Activated effector memory CD4-positive, alpha-beta T cell treated with anti-CD3 and anti-CD28 coated beads, Interleukin-2, amount 50 U/mL, for 16 hours (primary cell): ENCODE measurements at regions not wholly inside any gene's neighbourhood (a gene's known extent, or its start where the extent isn't known, plus 50 kb on each side); places are given as distances from the start of the nearest gene placed in this dataset.

Source experiments
- DNase-seq: peaks from one replicate; pipeline ENCODE4 v3.0.0-alpha.2; 2020

DNA sequence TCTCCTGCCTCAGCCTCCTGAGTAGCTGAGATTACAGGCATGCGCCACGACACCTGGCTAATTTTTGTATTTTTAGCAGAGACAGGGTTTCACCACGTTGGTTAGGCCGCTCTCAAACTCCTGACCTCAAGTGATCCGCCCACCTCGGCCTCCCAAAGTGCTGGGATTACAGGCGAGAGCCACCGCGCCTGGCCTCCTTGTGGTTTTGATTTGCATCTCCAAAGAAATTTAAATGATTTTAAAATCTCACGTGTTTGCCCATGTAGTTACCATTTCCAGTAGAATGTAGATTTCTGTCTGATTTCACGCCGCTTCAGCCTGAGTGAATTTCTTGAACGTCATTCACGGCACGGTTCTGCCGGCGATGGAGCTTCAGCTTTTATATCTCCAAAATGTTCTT is 55.8 kb downstream of the IGF2 start:
- DNase-seq = no peak

DNA sequence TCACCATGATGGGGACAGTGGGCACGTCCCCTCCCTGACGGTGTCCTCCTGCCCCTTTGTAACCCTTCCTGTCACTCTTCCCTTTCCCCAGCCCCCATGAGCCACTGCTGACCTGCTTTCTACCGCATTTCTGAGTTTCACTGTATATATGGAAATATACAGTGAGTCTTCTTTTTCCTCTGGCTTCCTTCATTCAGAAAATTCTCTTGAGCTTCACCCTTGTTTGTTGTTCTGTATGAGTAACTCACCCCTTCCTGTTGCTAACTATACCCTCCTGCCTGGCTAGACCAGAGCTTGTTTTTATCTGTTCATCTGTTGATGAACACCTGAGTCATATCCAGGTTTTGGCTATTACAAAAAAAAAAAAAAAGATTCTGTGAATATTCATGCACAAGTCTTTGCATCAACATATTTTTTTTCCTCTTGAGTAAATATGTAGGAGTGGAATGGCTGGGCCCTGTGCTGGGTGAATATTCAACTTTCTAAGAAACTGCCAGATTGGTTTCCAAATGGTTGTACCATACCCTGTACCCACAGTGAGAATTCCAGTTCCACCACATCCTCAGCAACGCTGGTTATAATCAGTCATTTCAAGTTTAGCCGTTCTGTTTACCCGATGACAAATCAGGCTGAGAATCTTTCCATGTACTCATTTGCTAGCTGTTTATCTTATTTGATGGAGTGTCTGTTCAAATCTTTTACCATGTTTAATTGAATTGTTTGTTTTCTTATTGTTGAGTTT is 62.0 kb downstream of the IGF2 start:
- peak; percentile 74 for DNase-seq

DNA sequence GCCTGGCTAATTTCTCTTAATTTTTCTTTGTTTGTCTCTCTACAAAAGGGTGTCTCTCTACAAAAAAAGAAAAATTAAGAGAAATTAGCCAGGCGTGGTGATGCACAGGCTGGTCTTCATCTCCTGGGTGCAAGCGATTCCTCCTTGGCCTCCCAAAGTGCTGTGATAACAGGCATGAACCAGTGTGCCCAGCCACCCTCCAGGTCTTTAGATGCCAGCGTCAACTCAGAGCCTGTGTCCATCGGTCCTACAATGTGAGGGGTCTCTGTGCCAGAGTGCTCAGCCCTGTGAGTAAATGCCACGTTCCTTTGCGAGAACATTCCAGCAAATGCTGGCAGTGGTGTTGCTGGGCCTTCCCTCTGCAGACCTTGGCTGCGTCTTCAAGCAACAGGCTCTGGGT is 62.7 kb downstream of the IGF2 start:
- peak; percentile 28 for DNase-seq

DNA sequence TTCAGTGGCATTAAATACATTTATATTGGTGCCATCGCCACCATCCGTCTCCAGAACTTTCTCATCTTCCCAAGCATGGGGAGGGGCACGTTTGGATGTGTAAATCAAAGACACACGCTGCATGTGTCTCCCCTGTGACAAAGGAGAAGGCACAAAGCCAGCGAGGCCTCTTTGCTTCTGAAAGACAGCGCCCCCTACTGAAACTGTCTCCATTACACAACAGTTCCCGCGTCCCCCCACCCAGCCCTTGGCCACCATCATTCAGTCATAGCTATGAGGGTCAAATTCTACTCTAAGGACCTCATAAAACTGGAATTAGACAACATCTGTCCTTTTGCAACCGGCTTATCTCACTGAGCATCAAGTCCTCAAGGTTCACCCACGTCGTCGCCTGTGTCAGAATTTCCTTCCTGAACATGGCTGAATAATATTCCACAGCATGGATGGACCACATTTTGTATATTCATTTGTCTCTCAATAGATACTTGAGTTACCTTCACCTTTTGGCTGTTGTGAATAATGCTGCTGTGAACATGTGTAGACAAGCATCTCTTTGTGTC is 64.8 kb downstream of the IGF2 start:
- DNase-seq = no peak

DNA sequence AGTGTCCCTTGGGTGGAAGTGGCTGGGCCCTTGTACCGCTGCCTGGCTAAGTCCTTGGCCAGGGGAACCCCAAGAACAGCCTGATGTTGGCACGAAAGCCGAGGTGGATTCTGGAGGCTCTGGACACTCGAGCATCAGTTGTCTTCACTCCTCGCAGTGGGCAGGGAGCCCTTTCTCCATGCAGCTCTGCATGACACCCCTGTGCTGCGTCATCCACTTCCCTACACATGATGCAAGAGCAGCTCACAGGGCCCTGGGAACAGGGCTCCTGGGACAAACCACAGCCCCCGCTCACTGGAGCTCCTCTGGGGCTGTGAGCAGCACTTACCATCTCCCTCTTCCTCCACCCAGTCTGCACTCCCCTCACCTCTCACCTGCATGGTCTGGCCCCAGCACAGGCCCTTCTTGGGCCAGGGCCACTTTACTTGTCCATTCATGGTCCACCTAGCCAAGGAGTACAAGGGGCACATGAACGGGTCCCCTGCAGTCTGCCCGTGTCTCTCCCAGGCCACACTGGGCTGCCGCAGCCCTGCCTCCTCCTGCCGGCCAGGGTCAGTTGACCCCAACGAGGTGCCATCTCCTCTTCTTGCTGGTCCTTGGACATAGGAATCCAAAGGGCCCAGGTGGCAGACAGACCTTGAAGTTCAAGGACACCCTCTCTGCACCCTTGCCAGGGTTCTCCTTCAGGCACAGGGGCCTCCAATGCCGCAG is 66.5 kb downstream of the IGF2 start:
- DNase-seq = peak; percentile 57

DNA sequence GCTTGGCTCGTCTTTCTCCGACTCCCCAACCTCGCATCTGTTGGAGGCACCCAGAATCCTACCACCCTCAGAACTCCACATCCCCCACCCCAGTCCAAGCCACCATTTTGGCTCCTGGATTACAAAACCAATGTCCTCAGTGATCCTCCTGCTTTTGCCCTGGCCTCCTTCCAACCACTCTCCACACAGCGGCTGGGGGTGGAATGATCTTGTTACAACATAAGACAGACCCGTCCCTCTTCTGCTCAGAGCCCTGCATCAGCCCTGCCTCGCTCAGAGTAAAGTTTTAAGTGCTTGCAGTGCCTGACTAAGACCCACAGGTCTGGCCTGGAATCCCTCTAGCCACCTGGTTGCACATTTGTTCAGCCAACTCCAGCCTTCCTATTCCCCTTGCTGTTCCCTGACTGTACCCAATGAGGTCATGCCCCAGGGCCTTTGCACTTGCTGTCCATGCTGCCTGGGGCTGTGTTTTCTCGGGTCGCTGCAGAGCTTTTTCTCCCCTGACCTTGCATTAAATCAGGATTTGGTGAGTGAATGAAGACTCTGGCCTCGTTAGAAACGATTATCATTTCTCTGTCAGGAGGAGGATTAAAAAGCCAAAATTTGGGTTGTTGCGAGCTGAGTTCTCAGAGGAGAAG is 67.3 kb downstream of the IGF2 start:
- no peak for DNase-seq
